ENCODE measurements at regions not wholly inside any gene's neighbourhood (a gene's known extent, or its start where the extent isn't known, plus 50 kb on each side); places are given as distances from the start of the nearest gene placed in this dataset.

DNA sequence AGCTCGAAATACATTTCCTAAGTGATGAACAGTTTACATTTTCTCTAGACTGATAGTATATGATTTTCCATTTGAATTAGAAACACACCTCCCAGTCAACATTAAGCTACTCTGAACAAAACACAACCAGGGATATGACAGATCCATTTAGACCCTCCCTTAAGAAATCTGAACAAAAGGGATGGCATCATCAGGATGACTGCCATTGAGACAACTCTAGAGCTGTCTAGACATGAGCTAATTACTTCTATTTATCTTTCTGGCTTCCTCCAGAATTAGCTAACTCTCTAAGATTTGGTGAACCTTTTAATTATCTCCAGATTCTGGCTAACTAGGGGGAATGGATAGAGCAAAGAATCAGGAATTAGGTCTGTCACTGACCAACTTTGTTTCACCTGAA lies 92.9 kb upstream of the IGF1 start:
- TF ChIP-seq, protein P1, sequence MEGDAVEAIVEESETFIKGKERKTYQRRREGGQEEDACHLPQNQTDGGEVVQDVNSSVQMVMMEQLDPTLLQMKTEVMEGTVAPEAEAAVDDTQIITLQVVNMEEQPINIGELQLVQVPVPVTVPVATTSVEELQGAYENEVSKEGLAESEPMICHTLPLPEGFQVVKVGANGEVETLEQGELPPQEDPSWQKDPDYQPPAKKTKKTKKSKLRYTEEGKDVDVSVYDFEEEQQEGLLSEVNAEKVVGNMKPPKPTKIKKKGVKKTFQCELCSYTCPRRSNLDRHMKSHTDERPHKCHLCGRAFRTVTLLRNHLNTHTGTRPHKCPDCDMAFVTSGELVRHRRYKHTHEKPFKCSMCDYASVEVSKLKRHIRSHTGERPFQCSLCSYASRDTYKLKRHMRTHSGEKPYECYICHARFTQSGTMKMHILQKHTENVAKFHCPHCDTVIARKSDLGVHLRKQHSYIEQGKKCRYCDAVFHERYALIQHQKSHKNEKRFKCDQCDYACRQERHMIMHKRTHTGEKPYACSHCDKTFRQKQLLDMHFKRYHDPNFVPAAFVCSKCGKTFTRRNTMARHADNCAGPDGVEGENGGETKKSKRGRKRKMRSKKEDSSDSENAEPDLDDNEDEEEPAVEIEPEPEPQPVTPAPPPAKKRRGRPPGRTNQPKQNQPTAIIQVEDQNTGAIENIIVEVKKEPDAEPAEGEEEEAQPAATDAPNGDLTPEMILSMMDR (IDR thresholded peaks at IDR 0.05): no peak
- TF ChIP-seq EP300 (IDR thresholded peaks at IDR 0.05) (no peak), HDAC2 (IDR thresholded peaks at IDR 0.05) (no peak), NFE2L2 (conservative IDR thresholded peaks at IDR 0.05; ENCODE audit: low read length) (no peak), POLR2A (IDR thresholded peaks at IDR 0.05; ENCODE audit: low read length) (no peak), MAFK (IDR thresholded peaks at IDR 0.05; ENCODE audit: partially characterized antibody) (no peak), BHLHE40 (IDR thresholded peaks at IDR 0.05; ENCODE audit: low read depth, low read length) (no peak), CEBPB (IDR thresholded peaks at IDR 0.05) (no peak), BCL3 (IDR thresholded peaks at IDR 0.05) (no peak), ESRRA (IDR thresholded peaks at IDR 0.05; ENCODE audit: borderline replicate concordance, low read length) (no peak), MAZ (IDR thresholded peaks at IDR 0.05; ENCODE audit: borderline replicate concordance, low read depth, low read length) (no peak)
- TF ChIP-seq, protein P2, sequence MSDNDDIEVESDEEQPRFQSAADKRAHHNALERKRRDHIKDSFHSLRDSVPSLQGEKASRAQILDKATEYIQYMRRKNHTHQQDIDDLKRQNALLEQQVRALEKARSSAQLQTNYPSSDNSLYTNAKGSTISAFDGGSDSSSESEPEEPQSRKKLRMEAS (IDR thresholded peaks at IDR 0.05): no peak
- TF ChIP-seq, protein P3, sequence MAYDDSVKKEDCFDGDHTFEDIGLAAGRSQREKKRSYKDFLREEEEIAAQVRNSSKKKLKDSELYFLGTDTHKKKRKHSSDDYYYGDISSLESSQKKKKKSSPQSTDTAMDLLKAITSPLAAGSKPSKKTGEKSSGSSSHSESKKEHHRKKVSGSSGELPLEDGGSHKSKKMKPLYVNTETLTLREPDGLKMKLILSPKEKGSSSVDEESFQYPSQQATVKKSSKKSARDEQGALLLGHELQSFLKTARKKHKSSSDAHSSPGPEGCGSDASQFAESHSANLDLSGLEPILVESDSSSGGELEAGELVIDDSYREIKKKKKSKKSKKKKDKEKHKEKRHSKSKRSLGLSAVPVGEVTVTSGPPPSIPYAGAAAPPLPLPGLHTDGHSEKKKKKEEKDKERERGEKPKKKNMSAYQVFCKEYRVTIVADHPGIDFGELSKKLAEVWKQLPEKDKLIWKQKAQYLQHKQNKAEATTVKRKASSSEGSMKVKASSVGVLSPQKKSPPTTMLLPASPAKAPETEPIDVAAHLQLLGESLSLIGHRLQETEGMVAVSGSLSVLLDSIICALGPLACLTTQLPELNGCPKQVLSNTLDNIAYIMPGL (CRISPR knock-in tag; IDR thresholded peaks at IDR 0.05; ENCODE audit: borderline replicate concordance): no peak
